ENCODE measurements at regions not wholly inside any gene's neighbourhood (a gene's known extent, or its start where the extent isn't known, plus 50 kb on each side); places are given as distances from the start of the nearest gene placed in this dataset.

DNA sequence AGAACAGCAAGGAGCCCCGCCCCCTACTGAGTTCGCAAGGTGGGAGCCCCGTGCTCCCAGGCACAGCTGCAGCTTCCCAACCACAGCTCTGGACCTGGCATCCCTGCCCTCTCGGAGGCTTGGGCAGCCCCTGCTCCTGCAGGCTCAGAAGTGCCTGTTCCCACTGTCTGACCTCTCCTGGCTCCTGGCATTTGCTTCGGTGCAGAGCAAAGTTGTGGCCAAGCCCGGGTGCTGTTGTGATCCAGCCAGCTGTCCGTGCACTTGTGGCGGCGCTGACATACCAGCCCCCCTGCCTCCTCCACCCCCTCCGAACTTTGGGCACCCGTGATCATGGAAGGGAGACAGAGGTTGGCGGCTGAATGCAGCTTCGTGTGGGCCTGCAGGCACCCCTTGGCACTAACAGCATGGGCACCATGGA lies 1386.8 kb downstream of the PCDH9 start:
- Histone ChIP-seq H3K9me3 (no peaks in the 10 kb centered on the region), H3K27ac (no peak overlapping the region), H3K4me1 (ENCODE audit: control insufficient read depth in 1 of 2, low read depth in 2 of 2) (peaks cover 7% of the 10 kb centered on the region in 2 donors), H3K36me3 (no peaks in the 10 kb centered on the region), H3K27me3 (replicated peaks; ENCODE audit: insufficient read depth) (no peaks in the 10 kb centered on the region), H3K4me3 (no peak overlapping the region)
- DNase-seq (ENCODE audit: low spot score) (no peak), ATAC-seq (ENCODE audit: insufficient number of reproducible peaks, low FRiP score, low read depth) (no peak)
- TF ChIP-seq, protein P1, sequence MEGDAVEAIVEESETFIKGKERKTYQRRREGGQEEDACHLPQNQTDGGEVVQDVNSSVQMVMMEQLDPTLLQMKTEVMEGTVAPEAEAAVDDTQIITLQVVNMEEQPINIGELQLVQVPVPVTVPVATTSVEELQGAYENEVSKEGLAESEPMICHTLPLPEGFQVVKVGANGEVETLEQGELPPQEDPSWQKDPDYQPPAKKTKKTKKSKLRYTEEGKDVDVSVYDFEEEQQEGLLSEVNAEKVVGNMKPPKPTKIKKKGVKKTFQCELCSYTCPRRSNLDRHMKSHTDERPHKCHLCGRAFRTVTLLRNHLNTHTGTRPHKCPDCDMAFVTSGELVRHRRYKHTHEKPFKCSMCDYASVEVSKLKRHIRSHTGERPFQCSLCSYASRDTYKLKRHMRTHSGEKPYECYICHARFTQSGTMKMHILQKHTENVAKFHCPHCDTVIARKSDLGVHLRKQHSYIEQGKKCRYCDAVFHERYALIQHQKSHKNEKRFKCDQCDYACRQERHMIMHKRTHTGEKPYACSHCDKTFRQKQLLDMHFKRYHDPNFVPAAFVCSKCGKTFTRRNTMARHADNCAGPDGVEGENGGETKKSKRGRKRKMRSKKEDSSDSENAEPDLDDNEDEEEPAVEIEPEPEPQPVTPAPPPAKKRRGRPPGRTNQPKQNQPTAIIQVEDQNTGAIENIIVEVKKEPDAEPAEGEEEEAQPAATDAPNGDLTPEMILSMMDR (IDR thresholded peaks at IDR 0.05): no peak

DNA sequence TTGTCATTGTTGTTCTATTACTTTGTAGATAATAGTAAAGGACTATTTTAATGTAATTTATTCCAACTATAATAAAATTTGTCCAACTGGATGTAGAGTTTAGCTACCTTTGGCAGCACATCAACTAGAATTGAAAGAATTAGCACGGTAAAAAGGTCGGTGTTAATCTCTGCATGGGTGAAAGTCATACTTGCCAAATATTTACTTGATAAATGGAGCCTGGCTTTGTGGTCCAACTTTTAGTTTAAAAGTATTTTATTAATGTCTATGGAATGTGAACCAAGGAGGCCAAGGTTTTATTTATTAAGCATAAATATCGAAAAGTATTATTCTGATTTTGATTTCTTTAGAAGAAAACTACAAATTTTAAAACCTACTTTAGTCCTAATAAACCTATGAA lies 1389.0 kb downstream of the PCDH9 start:
- no peaks in the 10 kb centered on the region for H3K27me3 ChIP-seq (replicated peaks; ENCODE audit: insufficient read depth)
- H3K27ac ChIP-seq: no peak overlapping the region
- TF ChIP-seq, protein P1 (IDR thresholded peaks at IDR 0.05): no peak
- no peaks in the 10 kb centered on the region for H3K9me3 ChIP-seq
- peaks cover 7% of the 10 kb centered on the region in 2 donors for H3K4me1 ChIP-seq (ENCODE audit: control insufficient read depth in 1 of 2, low read depth in 2 of 2)
- no peaks in the 10 kb centered on the region for H3K36me3 ChIP-seq
- H3K4me3 ChIP-seq: no peak overlapping the region
- DNase-seq (ENCODE audit: low spot score) (no peak), ATAC-seq (ENCODE audit: insufficient number of reproducible peaks, low FRiP score, low read depth) (no peak)

GRCh38 chr13:65836066-65836465 lies 1394.1 kb downstream of the PCDH9 start:
- Histone ChIP-seq H3K36me3 (no peaks in the 10 kb centered on the region), H3K4me1 (ENCODE audit: control insufficient read depth in 1 of 2, low read depth in 2 of 2) (peaks cover under 1 to 6% of the 10 kb centered on the region in 2 donors), H3K9me3 (no peaks in the 10 kb centered on the region), H3K27me3 (replicated peaks; ENCODE audit: insufficient read depth) (no peaks in the 10 kb centered on the region), H3K27ac (no peak overlapping the region), H3K4me3 (no peak overlapping the region)
- no peak for DNase-seq (ENCODE audit: low spot score)
- TF ChIP-seq, protein P1 (IDR thresholded peaks at IDR 0.05): no peak
- no peak for ATAC-seq (ENCODE audit: insufficient number of reproducible peaks, low FRiP score, low read depth)

DNA sequence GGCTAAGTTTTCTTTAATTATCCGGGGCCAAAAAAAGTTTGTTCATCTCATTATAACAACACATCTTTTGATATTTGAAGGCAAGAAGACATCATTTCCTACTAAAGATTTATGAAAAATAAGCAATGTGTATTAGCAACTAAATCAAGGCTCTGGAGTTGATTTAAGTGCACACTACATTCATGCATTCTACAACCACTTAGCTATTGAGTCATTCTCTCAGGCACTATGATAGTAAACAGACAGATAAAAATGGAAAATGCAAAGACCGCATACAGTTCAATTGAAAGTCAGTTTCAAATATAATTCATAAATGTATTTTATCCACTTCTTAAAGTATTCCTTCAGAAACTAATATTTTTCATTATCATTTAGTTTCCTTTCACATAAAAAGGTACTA lies 1395.2 kb downstream of the PCDH9 start:
- no peak for ATAC-seq (ENCODE audit: insufficient number of reproducible peaks, low FRiP score, low read depth)
- Histone ChIP-seq H3K4me1 (ENCODE audit: control insufficient read depth in 1 of 2, low read depth in 2 of 2) (no peaks in the 10 kb centered on the region), H3K36me3 (no peaks in the 10 kb centered on the region), H3K4me3 (no peak overlapping the region), H3K27me3 (replicated peaks; ENCODE audit: insufficient read depth) (no peaks in the 10 kb centered on the region), H3K27ac (no peak overlapping the region), H3K9me3 (no peaks in the 10 kb centered on the region)
- TF ChIP-seq, protein P1 (IDR thresholded peaks at IDR 0.05): no peak
- DNase-seq (ENCODE audit: low spot score): no peak

GRCh38 chr13:65830411-65831205 lies 1399.5 kb downstream of the PCDH9 start:
- no peak for ATAC-seq (ENCODE audit: insufficient number of reproducible peaks, low FRiP score, low read depth)

More at GRCh38 chr13:65830411-65831205, 1399.5 kb downstream of the PCDH9 start:
- H3K36me3 ChIP-seq: no peaks in the 10 kb centered on the region
- H3K9me3 ChIP-seq: no peaks in the 10 kb centered on the region
- no peak overlapping the region for H3K4me3 ChIP-seq
- H3K27ac ChIP-seq: no peak overlapping the region
- TF ChIP-seq, protein P1 (IDR thresholded peaks at IDR 0.05): no peak
- no peak for DNase-seq (ENCODE audit: low spot score)
- H3K4me1 ChIP-seq (ENCODE audit: control insufficient read depth in 1 of 2, low read depth in 2 of 2): no peaks in the 10 kb centered on the region
- H3K27me3 ChIP-seq (replicated peaks; ENCODE audit: insufficient read depth): no peaks in the 10 kb centered on the region
